Endothelial cell of umbilical vein (primary cell): ENCODE measurements at regions not wholly inside any gene's neighbourhood (a gene's known extent, or its start where the extent isn't known, plus 50 kb on each side); places are given as distances from the start of the nearest gene placed in this dataset.

Experiments used
- BruUV-seq: library from RNA; stranded (reverse); fragments of 400-500 nt; replicated peaks from 2 replicates; lab custom pipeline; 2021; lab: Mats Ljungman, UMichigan
- CTCF ChIA-PET: fragments of 300-600, 350-600 bp; sonication (Branson Sonifier 250); formaldehyde crosslinking; loops from one replicate; lab custom pipeline; 2021; ENCODE audit warnings: antibody characterized with exemption, inconsistent platforms; lab: Charles Lee
- POLR2A ChIA-PET: fragments of 300-600, 350-600 bp; sonication (Branson Sonifier 250); formaldehyde crosslinking; loops from one replicate; lab custom pipeline; 2021; ENCODE audit warnings: antibody characterized with exemption, inconsistent platforms; lab: Charles Lee
- DNase-seq: peaks from one replicate; pipeline ENCODE4 v3.0.0-alpha.2; 2011; ENCODE audit warnings: low read depth, low spot score
- FAIRE-seq: peaks from 2 replicates; lab custom pipeline; 2011; peaks lifted over from hg19 to GRCh38; lab: Jason Lieb, UNC
- H2AFZ ChIP-seq: 2 replicates; pipeline ENCODE4 v1.6.0; 2012; ENCODE audit warnings: low read depth, low read length, control low read depth, inconsistent platforms
- H3K27ac ChIP-seq: 2 replicates; pipeline ENCODE4 v1.5.1; 2011; ENCODE audit warnings: low read depth, mild to moderate bottlenecking, control low read depth, low read length, moderate library complexity; ENCODE audit not compliant: insufficient read depth
- H3K27me3 ChIP-seq, 2 experiments: 2 replicates each; pipeline versions ENCODE4 v1.6.0 to v1.6.1; 2011; ENCODE audit warnings: low read length in 2 of 2, mixed read lengths in 1 of 2; ENCODE audit not compliant: control insufficient read depth in 2 of 2, insufficient read depth in 2 of 2
- H3K36me3 ChIP-seq, 2 experiments: 2 replicates in 1 of 2; 3 replicates in 1 of 2; pipeline ENCODE4 v1.5.1; 2011; ENCODE audit warnings: low read length in 2 of 2, mild to moderate bottlenecking in 1 of 2, moderate library complexity in 1 of 2; ENCODE audit not compliant: control insufficient read depth in 2 of 2, insufficient read depth in 2 of 2; ENCODE audit errors: extremely low read depth in 1 of 2
- H3K4me1 ChIP-seq: 3 replicates; pipeline ENCODE4 v1.5.1; 2011; ENCODE audit warnings: mild to moderate bottlenecking, low read length; ENCODE audit not compliant: control insufficient read depth, insufficient read depth; ENCODE audit errors: extremely low read depth
- H3K4me2 ChIP-seq: 2 replicates; pipeline ENCODE4 v1.6.1; 2011; ENCODE audit warnings: low read length, control low read depth, mixed read lengths; ENCODE audit not compliant: insufficient read depth
- H3K4me3 ChIP-seq, 3 experiments: fragments of 200-600 bp in 1 of 3; sonication (generic), shearing (Covaris generic) in 1 of 3; replicated peaks in 1 of 3; 2 replicates each; pipeline ENCODE4 v1.5.1; 2011 to 2016; ENCODE audit warnings: control low read depth in 3 of 3, low read length in 3 of 3, mild to moderate bottlenecking in 2 of 3, inconsistent platforms in 1 of 3, low read depth in 1 of 3, moderate library complexity in 1 of 3; ENCODE audit not compliant: insufficient read depth in 1 of 3
- H3K79me2 ChIP-seq: 2 replicates; pipeline ENCODE4 v1.6.0; 2012; ENCODE audit warnings: low read length, inconsistent platforms; ENCODE audit not compliant: control insufficient read depth, insufficient read depth
- H3K9ac ChIP-seq: replicated peaks from 2 replicates; pipeline ENCODE3; 2011; ENCODE audit warnings: low read length, control low read depth; ENCODE audit not compliant: insufficient read depth; ENCODE audit errors: extremely low read depth
- H3K9me1 ChIP-seq: replicated peaks from 3 replicates; pipeline ENCODE4 v1.6.0; 2011; ENCODE audit warnings: mild to moderate bottlenecking, low read length; ENCODE audit not compliant: control insufficient read depth, insufficient read depth; ENCODE audit errors: extremely low read depth
- H3K9me3 ChIP-seq: replicated peaks from 2 replicates; pipeline ENCODE4 v1.5.1; 2012; ENCODE audit warnings: low read length, inconsistent platforms; ENCODE audit not compliant: control insufficient read depth, insufficient read depth
- H4K20me1 ChIP-seq: replicated peaks from 2 replicates; pipeline ENCODE3; 2011; ENCODE audit warnings: mild to moderate bottlenecking, low read length; ENCODE audit not compliant: control insufficient read depth, insufficient read depth; ENCODE audit errors: extremely low read depth
- CTCF ChIP-seq, 2 donors: IDR thresholded peaks; 1 replicate in 1 of 2; 2 replicates in 1 of 2; pipeline ENCODE4 v1.5.1; 2011; ENCODE audit warnings: low read length in 2 of 2, mild to moderate bottlenecking in 2 of 2, moderate library complexity in 2 of 2, control low read depth in 1 of 2, inconsistent platforms in 1 of 2, low read depth in 1 of 2; ENCODE audit not compliant: insufficient read depth in 1 of 2; ENCODE audit errors: extremely low read depth in 1 of 2
- EZH2 ChIP-seq: IDR thresholded peaks from 2 replicates; pipeline ENCODE4 v1.6.1; 2012; ENCODE audit warnings: borderline replicate concordance, low read depth, mild to moderate bottlenecking, moderate library complexity, low read length, inconsistent platforms; ENCODE audit not compliant: severe bottlenecking
- FOS ChIP-seq: IDR thresholded peaks from 2 replicates; pipeline ENCODE4 v1.6.1; 2011; ENCODE audit warnings: mild to moderate bottlenecking, low read length, moderate library complexity, borderline replicate concordance; ENCODE audit not compliant: insufficient read depth
- GATA2 ChIP-seq: IDR thresholded peaks from 2 replicates; pipeline ENCODE4 v1.7.0; 2011; ENCODE audit warnings: low read depth, mild to moderate bottlenecking, moderate library complexity, mixed read lengths, low read length; ENCODE audit not compliant: insufficient read length, insufficient read depth
- JUN ChIP-seq: IDR thresholded peaks from 2 replicates; pipeline ENCODE4 v1.6.1; 2011; ENCODE audit warnings: borderline replicate concordance, low read depth; ENCODE audit not compliant: insufficient read length, insufficient read depth
- MAX ChIP-seq: IDR thresholded peaks from 2 replicates; pipeline ENCODE4 v1.6.1; 2011; ENCODE audit not compliant: insufficient read depth, insufficient read length
- MYC ChIP-seq: IDR thresholded peaks from one replicate; pipeline ENCODE4 v1.6.1; 2011; ENCODE audit warnings: mild to moderate bottlenecking, low read depth, low read length
- POLR2A ChIP-seq: IDR thresholded peaks from 2 replicates; pipeline ENCODE4 v1.6.1; 2012; ENCODE audit warnings: low read depth, mild to moderate bottlenecking, control low read depth, low read length
- POLR2AphosphoS5 ChIP-seq: IDR thresholded peaks from 2 replicates; pipeline ENCODE4 v1.6.1; 2012; ENCODE audit warnings: low read depth, mild to moderate bottlenecking, control low read depth, low read length, moderate library complexity; ENCODE audit not compliant: insufficient read depth
- dilution Hi-C: fragments of 300-500 bp; cut with MboI; formaldehyde crosslinking; loops from one replicate; pipeline ENCODE4 v1.15.0; 2019; ENCODE audit warnings: low sequenced_read_pairs; ENCODE audit not compliant: extremely low pct_ligation_motif_present
- intact Hi-C: fragments of 100-400 bp; cut with micrococcal nuclease; formaldehyde crosslinking; loops from one replicate; pipeline ENCODE4 v1.10.0; 2022

- Histone ChIP-seq H3K36me3 (no peaks in the 10 kb centered on the region), H3K9me3 (no peaks in the 10 kb centered on the region), H4K20me1 (no peaks in the 10 kb centered on the region), H3K79me2 (no peaks in the 10 kb centered on the region), H3K27me3 (no peaks in the 10 kb centered on the region), H2AFZ (no peak overlapping the region), H3K9me1 (no peaks in the 10 kb centered on the region), H3K4me1 (no peaks in the 10 kb centered on the region), H3K27ac (no peak overlapping the region), H3K4me2 (no peak overlapping the region), H3K4me3 (no peak overlapping the region), H3K9ac (no peak overlapping the region)
- FAIRE-seq (no peak), DNase-seq (no peak)
- no TSS peak for BruUV-seq
- TF ChIP-seq EZH2 = no peak
- TF ChIP-seq POLR2AphosphoS5 = no peak
- TF ChIP-seq GATA2 = no peak
- TF ChIP-seq MAX = no peak
- no peak for TF ChIP-seq POLR2A
- no peak for TF ChIP-seq CTCF (IDR thresholded peaks at IDR 0.05; ENCODE audit: extremely low read depth in 1 of 2, insufficient read depth in 1 of 2, low read depth in 1 of 2, low read length in 2 of 2)
- no peak for TF ChIP-seq MYC
- no peak for TF ChIP-seq JUN
- no peak for TF ChIP-seq FOS
- ChIA-PET POLR2A (no interaction called here), CTCF (no interaction called here)
- dilution Hi-C loops (no loop called here), intact Hi-C loops (no loop called here)
These were observed 766.0 kb upstream of the POT1 start for GRCh38 chr7:125695626-125696025.
